GM18867 (cell line): ENCODE measurements at regions not wholly inside any gene's neighbourhood (a gene's known extent, or its start where the extent isn't known, plus 50 kb on each side); places are given as distances from the start of the nearest gene placed in this dataset.
A peak's percentile ranks its signal among the peaks of the same experiment; 100 is the strongest.

Experiments
- ATAC-seq: cut with Tn5 transposase; IDR thresholded peaks from one replicate; pipeline ENCODE4 v1.9.1; 2021; ENCODE audit warnings: mild to moderate bottlenecking, moderate library complexity; ENCODE audit not compliant: unreplicated experiment

GRCh38 chr10:31081937-31082840 is 50.5 kb upstream of the ZNF438 start:
- ATAC-seq: no peak

- ATAC-seq: no peak
Measured at GRCh38 chr10:31083765-31084184, 52.1 kb upstream of the ZNF438 start.

GRCh38 chr10:31087011-31087410 is 55.3 kb upstream of the ZNF438 start:
- ATAC-seq: no peak

GRCh38 chr10:31087851-31088250 is 56.2 kb upstream of the ZNF438 start:
- no peak for ATAC-seq

- ATAC-seq: no peak
Measured at GRCh38 chr10:31090894-31091607, 59.4 kb upstream of the ZNF438 start.

GRCh38 chr10:31095677-31096560 is 64.3 kb upstream of the ZNF438 start:
- ATAC-seq: no peak

- ATAC-seq: no peak
Measured at GRCh38 chr10:31098046-31098445, 66.4 kb upstream of the ZNF438 start.

- no peak for ATAC-seq
Measured at GRCh38 chr10:31099094-31099493, 67.4 kb upstream of the ZNF438 start.

GRCh38 chr10:31099664-31100063 is 68.0 kb upstream of the ZNF438 start:
- ATAC-seq: no peak

GRCh38 chr10:31100115-31100601 is 68.5 kb upstream of the ZNF438 start:
- no peak for ATAC-seq

- ATAC-seq: no peak
Measured at GRCh38 chr10:31100662-31101061, 69.0 kb upstream of the ZNF438 start.

GRCh38 chr10:31101123-31101522 is 69.5 kb upstream of the ZNF438 start:
- peak; percentile 71 for ATAC-seq

GRCh38 chr10:31102421-31102820 is 70.8 kb upstream of the ZNF438 start:
- no peak for ATAC-seq

GRCh38 chr10:31103112-31103511 is 71.4 kb upstream of the ZNF438 start:
- no peak for ATAC-seq

GRCh38 chr10:31112961-31113360 is 81.3 kb upstream of the ZNF438 start:
- no peak for ATAC-seq

GRCh38 chr10:31116226-31116625 is 84.6 kb upstream of the ZNF438 start:
- no peak for ATAC-seq

- ATAC-seq: no peak
Measured at GRCh38 chr10:31118556-31118955, 86.9 kb upstream of the ZNF438 start.

- ATAC-seq: no peak
Measured at GRCh38 chr10:31120392-31120791, 88.7 kb upstream of the ZNF438 start.

- ATAC-seq: no peak
Measured at GRCh38 chr10:31120961-31121685, 89.5 kb upstream of the ZNF438 start.
